HUES48 (cell line): ENCODE measurements at regions not wholly inside any gene's neighbourhood (a gene's known extent, or its start where the extent isn't known, plus 50 kb on each side); places are given as distances from the start of the nearest gene placed in this dataset.

ENCODE experiments used
- H3K27ac ChIP-seq: one replicate; pipeline ENCODE4 v1.7.0; 2013; ENCODE audit warnings: low read depth, low read length, inconsistent platforms
- H3K27me3 ChIP-seq: 2 replicates; pipeline ENCODE4 v1.6.1; 2013; ENCODE audit warnings: mild to moderate bottlenecking, low read length; ENCODE audit not compliant: control insufficient read depth, insufficient read depth
- H3K36me3 ChIP-seq: 2 replicates; pipeline ENCODE4 v1.6.1; 2013; ENCODE audit warnings: low read length; ENCODE audit not compliant: control insufficient read depth, insufficient read depth
- H3K4me1 ChIP-seq: 2 replicates; pipeline ENCODE4 v1.6.1; 2013; ENCODE audit warnings: mild to moderate bottlenecking, low read length; ENCODE audit not compliant: control insufficient read depth, insufficient read depth
- H3K4me3 ChIP-seq: 2 replicates; pipeline ENCODE4 v1.5.1; 2013; ENCODE audit warnings: mild to moderate bottlenecking, low read depth, low read length
- H3K9ac ChIP-seq: 2 replicates; pipeline ENCODE4 v1.6.1; 2013; ENCODE audit warnings: mild to moderate bottlenecking, low read depth, low read length, moderate library complexity
- H3K9me3 ChIP-seq: 2 replicates; pipeline ENCODE4 v1.6.1; 2013; ENCODE audit warnings: low read length; ENCODE audit not compliant: control insufficient read depth, insufficient read depth

- Histone ChIP-seq H3K36me3 (no peaks in the 10 kb centered on the region), H3K4me3 (no peak overlapping the region), H3K9me3 (no peaks in the 10 kb centered on the region), H3K27me3 (no peaks in the 10 kb centered on the region), H3K4me1 (peaks cover 14% of the 10 kb centered on the region), H3K9ac (no peak overlapping the region), H3K27ac (no peak overlapping the region)
These were observed 405.7 kb downstream of the PRR16 start for GRCh38 chr5:120869831-120870230.

- Histone ChIP-seq H3K9ac (no peak overlapping the region), H3K4me3 (no peak overlapping the region), H3K9me3 (no peaks in the 10 kb centered on the region), H3K4me1 (peaks cover 12% of the 10 kb centered on the region), H3K27me3 (no peaks in the 10 kb centered on the region), H3K27ac (no peak overlapping the region), H3K36me3 (no peaks in the 10 kb centered on the region)
These were observed 408.2 kb downstream of the PRR16 start for GRCh38 chr5:120872297-120872696.

- Histone ChIP-seq H3K36me3 (no peaks in the 10 kb centered on the region), H3K4me3 (no peak overlapping the region), H3K9me3 (no peaks in the 10 kb centered on the region), H3K4me1 (peaks cover 6% of the 10 kb centered on the region), H3K9ac (no peak overlapping the region), H3K27ac (no peak overlapping the region), H3K27me3 (no peaks in the 10 kb centered on the region)
These were observed 409.0 kb downstream of the PRR16 start for GRCh38 chr5:120873083-120873482.

- Histone ChIP-seq H3K36me3 (no peaks in the 10 kb centered on the region), H3K27me3 (no peaks in the 10 kb centered on the region), H3K9me3 (no peaks in the 10 kb centered on the region), H3K4me3 (no peak overlapping the region), H3K27ac (no peak overlapping the region), H3K9ac (no peak overlapping the region), H3K4me1 (no peaks in the 10 kb centered on the region)
These were observed 410.2 kb downstream of the PRR16 start for GRCh38 chr5:120874081-120874862.

- no peaks in the 10 kb centered on the region for H3K36me3 ChIP-seq
- H3K27me3 ChIP-seq, result no peaks in the 10 kb centered on the region
- no peaks in the 10 kb centered on the region for H3K4me1 ChIP-seq
- H3K9ac ChIP-seq, result no peak overlapping the region
- no peak overlapping the region for H3K4me3 ChIP-seq
- H3K9me3 ChIP-seq, result no peaks in the 10 kb centered on the region
- no peak overlapping the region for H3K27ac ChIP-seq
These were observed 418.1 kb downstream of the PRR16 start for GRCh38 chr5:120882038-120882775.

GRCh38 chr5:120886351-120886860, 422.3 kb downstream of the PRR16 start:
- no peak overlapping the region for H3K27ac ChIP-seq
- no peaks in the 10 kb centered on the region for H3K4me1 ChIP-seq
- no peak overlapping the region for H3K9ac ChIP-seq
- H3K9me3 ChIP-seq, result no peaks in the 10 kb centered on the region
- no peaks in the 10 kb centered on the region for H3K36me3 ChIP-seq
- no peak overlapping the region for H3K4me3 ChIP-seq
- no peaks in the 10 kb centered on the region for H3K27me3 ChIP-seq

GRCh38 chr5:120895660-120896059, 431.6 kb downstream of the PRR16 start:
- no peaks in the 10 kb centered on the region for H3K36me3 ChIP-seq
- no peak overlapping the region for H3K4me3 ChIP-seq
- H3K9ac ChIP-seq, result no peak overlapping the region

GRCh38 chr5:120901199-120901598, 437.1 kb downstream of the PRR16 start:
- no peaks in the 10 kb centered on the region for H3K4me1 ChIP-seq
- H3K4me3 ChIP-seq, result no peak overlapping the region

More at GRCh38 chr5:120895660-120896059, 431.6 kb downstream of the PRR16 start:
- H3K27ac ChIP-seq, result no peak overlapping the region
- no peaks in the 10 kb centered on the region for H3K27me3 ChIP-seq
- H3K9me3 ChIP-seq, result no peaks in the 10 kb centered on the region
- H3K4me1 ChIP-seq, result no peaks in the 10 kb centered on the region

GRCh38 chr5:120907953-120908352, 443.9 kb downstream of the PRR16 start:
- Histone ChIP-seq H3K27ac (no peak overlapping the region), H3K9ac (no peak overlapping the region), H3K9me3 (no peaks in the 10 kb centered on the region), H3K4me3 (no peak overlapping the region), H3K27me3 (no peaks in the 10 kb centered on the region), H3K4me1 (0 out of 2 replicates have a peak, but pooled peaks cover 3% of the 10 kb centered on the region), H3K36me3 (no peaks in the 10 kb centered on the region)

More at GRCh38 chr5:120901199-120901598, 437.1 kb downstream of the PRR16 start:
- H3K27ac ChIP-seq, result no peak overlapping the region
- no peaks in the 10 kb centered on the region for H3K36me3 ChIP-seq
- H3K27me3 ChIP-seq, result no peaks in the 10 kb centered on the region
- H3K9ac ChIP-seq, result no peak overlapping the region
- H3K9me3 ChIP-seq, result no peaks in the 10 kb centered on the region

- H3K9me3 ChIP-seq, result no peaks in the 10 kb centered on the region
- no peaks in the 10 kb centered on the region for H3K27me3 ChIP-seq
- 0 out of 2 replicates have a peak, but pooled peaks cover 3% of the 10 kb centered on the region for H3K4me1 ChIP-seq
- H3K36me3 ChIP-seq, result no peaks in the 10 kb centered on the region
- no peak overlapping the region for H3K4me3 ChIP-seq
- no peak overlapping the region for H3K9ac ChIP-seq
- no peak overlapping the region for H3K27ac ChIP-seq
These were observed 446.5 kb downstream of the PRR16 start for GRCh38 chr5:120910629-120911028.

- Histone ChIP-seq H3K4me3 (no peak overlapping the region), H3K27me3 (no peaks in the 10 kb centered on the region), H3K9ac (no peak overlapping the region), H3K36me3 (no peaks in the 10 kb centered on the region), H3K9me3 (no peaks in the 10 kb centered on the region), H3K27ac (no peak overlapping the region), H3K4me1 (0 out of 2 replicates have a peak, but pooled peaks cover 3% of the 10 kb centered on the region)
These were observed 449.3 kb downstream of the PRR16 start for GRCh38 chr5:120913396-120913795.
